ENCODE measurements at regions not wholly inside any gene's neighbourhood (a gene's known extent, or its start where the extent isn't known, plus 50 kb on each side); places are given as distances from the start of the nearest gene placed in this dataset.

- DNase-seq (ENCODE audit: insufficient read length, low spot score) (no peak), FAIRE-seq (no peak)
These were observed 110.6 kb upstream of the NECTIN1 start for GRCh38 chr11:119839476-119840133.

GRCh38 chr11:119835753-119836152, 106.8 kb upstream of the NECTIN1 start:
- DNase-seq (ENCODE audit: insufficient read length, low spot score): no peak
- no peak for FAIRE-seq

- FAIRE-seq (no peak), DNase-seq (ENCODE audit: insufficient read length, low spot score) (no peak)
These were observed 103.4 kb upstream of the NECTIN1 start for GRCh38 chr11:119832202-119832935.

- FAIRE-seq (no peak), DNase-seq (ENCODE audit: insufficient read length, low spot score) (no peak)
These were observed 102.0 kb upstream of the NECTIN1 start for GRCh38 chr11:119831011-119831410.

GRCh38 chr11:119830400-119830799, 101.4 kb upstream of the NECTIN1 start:
- FAIRE-seq (no peak), DNase-seq (ENCODE audit: insufficient read length, low spot score) (no peak)

GRCh38 chr11:119829402-119829801, 100.4 kb upstream of the NECTIN1 start:
- DNase-seq (ENCODE audit: insufficient read length, low spot score) (no peak), FAIRE-seq (no peak)

GRCh38 chr11:119828819-119829218, 99.8 kb upstream of the NECTIN1 start:
- FAIRE-seq (no peak), DNase-seq (ENCODE audit: insufficient read length, low spot score) (no peak)

- no peak for FAIRE-seq
- DNase-seq (ENCODE audit: insufficient read length, low spot score): no peak
These were observed 99.0 kb upstream of the NECTIN1 start for GRCh38 chr11:119828006-119828405.

- no peak for DNase-seq (ENCODE audit: insufficient read length, low spot score)
- FAIRE-seq: no peak
These were observed 98.1 kb upstream of the NECTIN1 start for GRCh38 chr11:119827113-119827512.

- FAIRE-seq: no peak
- DNase-seq (ENCODE audit: insufficient read length, low spot score): no peak
These were observed 94.1 kb upstream of the NECTIN1 start for GRCh38 chr11:119823077-119823476.

GRCh38 chr11:119816660-119817059, 87.7 kb upstream of the NECTIN1 start:
- no peak for FAIRE-seq
- no peak for DNase-seq (ENCODE audit: insufficient read length, low spot score)

- DNase-seq (ENCODE audit: insufficient read length, low spot score): no peak
- FAIRE-seq: no peak
These were observed 85.8 kb upstream of the NECTIN1 start for GRCh38 chr11:119814766-119815165.

GRCh38 chr11:119810478-119811232, 81.7 kb upstream of the NECTIN1 start:
- FAIRE-seq: no peak

GRCh38 chr11:119809346-119809745, 80.3 kb upstream of the NECTIN1 start:
- FAIRE-seq: no peak
- no peak for DNase-seq (ENCODE audit: insufficient read length, low spot score)

More at GRCh38 chr11:119810478-119811232, 81.7 kb upstream of the NECTIN1 start:
- DNase-seq (ENCODE audit: insufficient read length, low spot score): no peak

- no peak for FAIRE-seq
- no peak for DNase-seq (ENCODE audit: insufficient read length, low spot score)
These were observed 79.6 kb upstream of the NECTIN1 start for GRCh38 chr11:119808407-119809185.

- no peak for FAIRE-seq
These were observed 78.8 kb upstream of the NECTIN1 start for GRCh38 chr11:119807841-119808240.

GRCh38 chr11:119807402-119807801, 78.4 kb upstream of the NECTIN1 start:
- FAIRE-seq (no peak), DNase-seq (ENCODE audit: insufficient read length, low spot score) (no peak)

More at GRCh38 chr11:119807841-119808240, 78.8 kb upstream of the NECTIN1 start:
- no peak for DNase-seq (ENCODE audit: insufficient read length, low spot score)

- FAIRE-seq: no peak
- no peak for DNase-seq (ENCODE audit: insufficient read length, low spot score)
These were observed 77.3 kb upstream of the NECTIN1 start for GRCh38 chr11:119806064-119806915.

- FAIRE-seq: no peak
- no peak for DNase-seq (ENCODE audit: insufficient read length, low spot score)
These were observed 76.7 kb upstream of the NECTIN1 start for GRCh38 chr11:119805663-119806062.

- DNase-seq (ENCODE audit: insufficient read length, low spot score): no peak
- no peak for FAIRE-seq
These were observed 75.7 kb upstream of the NECTIN1 start for GRCh38 chr11:119804698-119805097.
